ENCODE measurements at regions not wholly inside any gene's neighbourhood (a gene's known extent, or its start where the extent isn't known, plus 50 kb on each side); places are given as distances from the start of the nearest gene placed in this dataset.
A peak's percentile ranks its signal among the peaks of the same experiment; 100 is the strongest.
"Not testable (repeated sequence)": the region's sequence is repeated elsewhere in the genome, so short reads cannot be mapped to it uniquely, and the experiment has no call there.

DNA sequence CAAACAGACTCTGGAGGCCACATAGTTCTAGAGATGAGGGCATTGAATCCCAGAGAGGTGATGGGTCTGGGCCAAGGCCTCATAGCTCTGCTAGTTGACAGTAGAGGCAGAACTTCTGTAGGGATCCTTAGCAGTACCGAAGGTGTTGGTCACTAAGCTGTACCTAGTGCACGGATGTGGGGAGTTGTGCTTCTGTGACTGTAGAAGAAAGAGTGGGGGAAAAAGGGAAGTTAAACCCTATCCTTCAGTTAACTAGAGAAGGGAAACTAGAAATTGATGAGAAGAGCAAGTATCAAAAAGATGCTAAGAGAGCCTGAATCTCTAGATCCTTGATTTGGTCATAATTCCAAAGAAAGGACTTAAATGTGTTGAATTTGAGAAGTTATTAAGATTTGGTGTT, 186.7 kb downstream of the NFKBIZ start:
- DNase-seq (ENCODE audit: low read depth) = no peak

DNA sequence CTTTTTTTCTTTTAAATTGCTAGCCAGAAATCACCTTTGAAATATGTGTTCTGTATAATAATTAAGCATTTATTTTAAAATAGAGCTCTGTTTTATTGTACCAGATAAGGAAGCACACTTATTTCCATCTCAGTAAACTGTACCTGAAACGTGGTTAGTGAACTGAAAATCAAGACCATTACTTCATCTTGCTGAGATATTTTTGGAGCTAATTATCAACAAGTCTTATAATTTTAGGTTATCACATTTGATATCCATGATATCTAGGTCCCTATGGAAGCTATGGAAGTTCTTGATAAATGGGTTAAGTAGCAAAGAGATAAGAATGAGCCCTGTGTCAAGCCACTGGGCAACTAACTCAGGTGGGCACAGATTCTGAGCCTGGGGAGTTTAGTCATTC, 187.2 kb downstream of the NFKBIZ start:
- no peak for DNase-seq (ENCODE audit: low read depth)

DNA sequence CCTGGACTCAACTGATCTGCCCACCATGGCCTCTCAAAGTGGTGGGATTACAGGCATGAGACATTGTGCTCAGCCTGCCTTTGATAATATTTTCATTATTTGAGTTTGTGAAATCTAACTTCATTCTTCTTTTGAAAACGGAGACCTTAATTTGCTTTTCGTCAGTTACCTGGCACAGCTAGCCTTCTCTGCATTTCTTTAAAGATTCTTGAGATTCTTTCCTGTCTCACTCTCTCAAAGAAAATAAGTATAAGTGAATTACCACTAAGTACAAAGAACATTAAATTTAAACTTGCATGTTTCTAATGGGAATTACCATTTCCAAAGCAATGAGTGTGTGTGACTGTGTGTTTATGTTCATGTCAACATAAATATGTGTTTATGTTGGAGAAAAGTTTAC, 187.9 kb downstream of the NFKBIZ start:
- DNase-seq (ENCODE audit: low read depth) = no peak

DNA sequence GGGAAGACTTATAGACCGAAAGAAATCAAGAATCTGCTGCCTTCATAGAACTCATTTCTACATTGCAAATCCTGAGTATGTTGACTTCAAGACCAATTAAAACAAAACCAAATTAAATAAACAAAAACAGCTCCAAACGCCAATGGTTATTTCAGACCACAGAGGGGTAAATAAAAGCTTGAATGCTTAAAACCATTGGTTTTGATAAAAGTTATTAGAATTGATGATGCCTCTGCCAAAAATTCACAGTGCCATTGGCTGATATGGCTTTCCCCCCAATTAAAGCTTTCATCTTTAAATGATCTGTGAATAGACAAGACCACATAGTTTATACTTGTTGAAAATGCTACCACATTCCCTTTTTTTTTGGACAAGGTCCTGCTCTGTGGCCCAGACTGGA, 188.5 kb downstream of the NFKBIZ start:
- no peak for DNase-seq (ENCODE audit: low read depth)

DNA sequence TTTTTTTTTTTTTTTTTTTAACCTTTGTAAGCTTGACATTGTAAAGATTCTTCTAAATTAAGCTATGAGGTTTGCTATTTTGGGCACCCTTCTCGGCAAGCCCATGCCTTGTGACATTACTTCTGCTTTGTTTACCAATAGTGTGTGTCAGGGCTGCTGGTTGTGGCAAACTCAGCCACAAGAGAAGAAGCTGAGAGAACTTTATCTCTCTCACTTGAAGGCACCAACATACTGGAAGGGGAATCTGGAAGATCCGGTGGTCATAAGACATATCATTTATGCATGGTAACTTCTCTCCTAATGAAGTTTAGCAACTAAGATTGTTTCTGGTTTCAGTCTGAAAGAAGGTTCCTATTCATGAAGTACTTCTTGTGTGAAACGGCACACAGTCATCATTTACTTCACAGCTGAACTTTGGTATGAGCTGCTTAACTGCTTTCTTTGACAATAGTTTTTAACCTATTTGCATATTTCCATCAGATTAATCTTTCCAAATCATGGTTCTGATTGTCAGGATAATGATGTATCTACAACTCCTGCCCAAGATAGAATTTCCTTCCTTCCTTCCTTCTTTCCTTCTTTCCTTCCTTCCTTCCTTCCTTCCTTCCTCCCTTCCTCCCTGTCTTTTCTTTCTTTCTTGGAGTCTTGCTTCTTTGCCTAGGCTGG, 189.3 kb downstream of the NFKBIZ start:
- no peak for DNase-seq (ENCODE audit: low read depth)

DNA sequence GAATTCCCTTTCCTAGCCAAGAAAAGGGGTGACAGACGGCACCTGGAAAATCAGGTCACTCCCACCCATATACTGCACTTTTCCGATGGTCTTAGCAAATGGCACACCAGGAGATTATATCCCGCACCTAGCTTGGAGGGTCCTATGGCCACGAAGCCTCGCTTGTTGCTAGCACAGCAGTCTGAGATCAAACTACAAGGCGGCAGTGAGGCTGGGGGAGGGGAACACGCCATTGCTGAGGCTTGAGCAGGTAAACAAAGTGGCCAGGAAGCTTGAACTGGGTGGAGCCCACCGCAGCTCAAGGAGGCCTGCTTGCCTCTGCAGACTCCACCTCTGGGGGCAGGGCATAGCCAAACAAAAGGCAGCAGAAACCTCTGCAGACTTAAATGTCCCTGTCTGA, 190.8 kb downstream of the NFKBIZ start:
- DNase-seq (ENCODE audit: low read depth) = not testable (repeated sequence)

DNA sequence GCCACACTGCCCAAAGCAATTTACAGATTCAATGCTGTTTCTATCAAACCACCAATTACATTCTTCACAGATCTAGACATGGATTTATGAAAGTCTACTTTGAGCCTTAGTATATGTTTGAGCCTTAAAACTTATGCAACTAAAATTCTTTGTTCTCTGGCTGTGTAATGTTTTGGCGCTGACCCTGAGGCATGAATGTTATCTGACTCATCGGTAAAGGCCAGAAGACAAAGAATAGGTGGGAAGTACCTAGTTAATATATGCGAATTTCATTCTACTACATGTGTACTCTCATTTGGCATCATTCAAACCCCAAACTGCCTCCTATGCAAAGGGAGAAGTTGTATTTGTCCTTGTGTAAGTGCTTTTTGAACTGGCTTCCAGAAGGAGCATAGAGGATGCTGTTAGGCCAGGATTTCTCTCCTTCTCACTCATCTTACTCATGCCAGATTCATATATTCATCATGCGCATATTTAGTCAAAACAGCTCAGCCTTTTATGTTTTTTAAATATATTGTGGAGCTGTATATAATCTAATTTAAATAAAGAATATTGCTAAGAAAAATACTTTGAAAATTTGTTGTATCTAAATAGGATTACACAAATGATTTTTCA, 204.2 kb downstream of the NFKBIZ start:
- peak; percentile 72 for DNase-seq (ENCODE audit: low read depth)

DNA sequence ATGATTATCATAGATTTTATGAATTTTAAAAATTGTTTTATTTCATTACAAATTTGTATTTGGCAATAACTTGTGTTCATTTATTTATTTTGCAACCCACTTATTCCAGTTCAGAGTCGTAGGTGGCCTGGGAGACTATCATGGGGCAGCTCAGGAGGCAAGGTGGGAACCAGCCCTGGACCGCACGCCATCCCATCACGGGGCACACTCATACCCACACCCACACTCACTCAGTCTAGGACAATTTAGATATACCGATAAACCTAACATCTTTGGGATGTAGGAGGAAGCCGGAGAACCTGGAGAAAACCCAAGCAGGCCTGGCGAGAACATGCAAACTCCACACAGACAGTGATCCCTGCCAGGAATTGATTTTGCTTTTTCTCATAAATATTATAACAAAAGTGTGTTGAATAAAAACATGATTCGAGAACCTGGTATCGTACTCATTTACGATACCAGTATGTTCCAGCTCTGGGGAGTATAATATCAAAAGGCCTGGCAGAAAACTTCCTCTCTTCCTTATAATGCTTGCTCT, 205.3 kb downstream of the NFKBIZ start:
- DNase-seq (ENCODE audit: low read depth) = no peak

DNA sequence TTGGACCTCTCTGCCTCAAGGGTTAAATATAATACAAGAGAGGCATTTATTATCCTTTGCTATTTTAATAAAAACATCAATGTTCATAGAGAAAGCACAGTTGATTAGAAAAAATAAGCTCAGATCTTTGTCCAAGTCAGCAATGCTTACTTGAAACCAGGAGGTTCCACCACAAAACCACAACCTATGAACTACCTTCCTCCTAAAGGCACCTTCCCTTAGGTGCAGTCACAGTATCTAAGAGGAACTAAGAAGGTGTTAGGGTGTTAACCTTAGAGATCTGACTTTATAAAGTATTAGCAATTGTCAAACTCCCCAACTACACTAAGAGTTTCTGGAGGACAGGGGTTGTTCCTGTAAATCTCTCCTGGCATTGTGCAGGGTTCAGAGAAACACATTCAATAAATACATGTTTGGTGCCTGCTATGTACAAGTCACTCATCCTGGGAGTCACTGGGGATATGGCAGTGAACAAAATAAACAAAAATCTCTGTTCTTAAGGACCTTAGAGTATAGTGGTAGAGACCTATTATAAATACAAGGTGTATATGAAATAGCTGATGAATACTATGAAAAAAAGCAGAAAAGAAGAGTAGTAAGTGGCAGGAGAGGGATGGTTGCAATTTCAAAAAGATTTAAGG, 208.6 kb downstream of the NFKBIZ start:
- DNase-seq (ENCODE audit: low read depth) = no peak

DNA sequence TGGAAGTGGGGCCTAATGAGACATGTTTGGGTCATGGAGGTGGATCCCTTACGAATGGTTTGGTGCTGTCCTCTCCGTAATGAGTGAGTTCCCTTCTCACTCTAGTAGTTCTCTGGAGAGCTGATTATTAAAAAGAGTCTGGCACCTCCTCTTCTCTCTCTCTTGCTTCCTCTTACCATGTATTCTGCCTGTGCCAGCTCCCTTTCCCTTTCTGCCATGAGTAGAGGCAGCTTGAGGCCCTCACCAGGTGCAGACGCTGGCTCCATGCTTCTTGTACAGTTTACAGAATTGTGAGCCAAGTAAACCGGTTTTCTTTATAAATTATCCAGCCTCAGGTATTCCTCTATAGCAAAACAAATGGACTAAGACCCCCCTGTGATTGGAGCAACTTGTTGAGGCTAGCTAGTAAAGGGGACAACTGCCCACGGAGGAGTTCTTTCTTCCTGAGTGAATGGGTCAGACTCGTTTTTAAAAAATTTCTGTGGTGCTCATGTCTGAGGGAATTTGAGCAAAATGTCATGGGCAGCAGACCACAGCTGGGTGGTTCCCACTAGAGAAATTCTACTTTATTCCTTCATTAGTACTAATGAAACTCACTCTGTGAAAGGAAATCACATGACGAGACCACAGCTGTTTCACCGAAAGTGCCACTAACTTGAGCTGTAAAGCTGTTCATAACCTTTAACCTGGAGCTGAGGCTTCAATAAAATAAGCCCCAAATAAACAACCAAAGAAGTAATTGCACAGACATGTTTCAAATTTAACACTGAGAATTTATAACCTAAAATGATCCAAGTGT, 210.0 kb downstream of the NFKBIZ start:
- peak; percentile 25 for DNase-seq (ENCODE audit: low read depth)

DNA sequence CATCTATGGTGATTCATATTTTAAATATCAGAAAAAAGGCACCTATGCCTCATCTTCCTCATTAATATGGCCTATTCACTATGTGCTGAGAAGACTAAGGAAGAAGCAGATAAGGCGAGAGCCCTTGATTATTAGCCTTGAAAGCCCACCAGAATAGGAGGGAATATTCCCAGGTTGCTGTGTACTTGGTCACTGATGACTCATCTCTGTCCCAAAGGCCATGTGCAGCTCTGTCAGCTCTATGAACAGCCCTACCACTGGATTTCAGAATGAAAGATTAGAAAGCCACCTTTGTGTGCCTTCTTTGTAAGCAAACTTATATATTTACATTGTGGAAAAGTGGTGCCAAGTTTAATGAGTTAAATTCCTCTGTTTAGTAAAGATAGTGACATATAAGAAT, 211.5 kb downstream of the NFKBIZ start:
- DNase-seq (ENCODE audit: low read depth) = peak; percentile 38

DNA sequence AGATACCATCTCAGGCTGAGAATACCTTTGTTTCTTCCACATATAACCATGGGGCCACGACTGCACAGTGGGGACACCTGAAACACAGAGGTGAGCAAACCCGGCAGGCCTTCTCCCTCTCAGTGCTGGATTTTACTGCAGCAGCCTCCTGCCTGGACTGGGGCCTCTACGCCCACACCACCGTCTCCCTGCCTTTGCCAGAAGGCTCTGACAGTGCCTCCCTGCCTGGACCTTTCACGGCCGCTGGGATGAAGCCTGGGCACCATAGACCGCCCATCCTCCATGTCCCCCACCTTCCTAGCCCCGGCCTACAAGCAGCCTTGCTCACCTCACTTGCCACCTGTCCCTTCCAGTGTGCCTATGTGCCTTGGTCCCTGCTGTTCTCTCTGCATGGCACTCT, 214.3 kb downstream of the NFKBIZ start:
- DNase-seq (ENCODE audit: low read depth) = no peak

DNA sequence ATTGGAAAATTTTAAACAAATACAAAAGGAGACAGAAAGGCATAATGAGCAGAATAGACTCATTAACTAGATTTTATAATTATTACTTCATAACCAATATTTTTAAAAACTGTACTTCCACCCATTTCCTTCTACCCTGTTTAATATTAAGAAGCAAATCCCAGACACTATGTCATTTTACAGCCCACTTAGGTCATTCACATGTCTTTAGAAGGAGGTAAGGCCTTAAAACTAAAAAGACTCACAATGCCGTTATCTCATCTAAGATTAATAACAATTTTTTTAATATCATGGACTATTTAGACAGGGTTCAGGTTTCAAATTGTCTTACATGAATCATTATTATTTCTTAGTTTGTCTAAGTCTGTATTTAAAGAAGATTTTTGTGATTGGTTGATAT, 217.2 kb downstream of the NFKBIZ start:
- DNase-seq (ENCODE audit: low read depth) = no peak

DNA sequence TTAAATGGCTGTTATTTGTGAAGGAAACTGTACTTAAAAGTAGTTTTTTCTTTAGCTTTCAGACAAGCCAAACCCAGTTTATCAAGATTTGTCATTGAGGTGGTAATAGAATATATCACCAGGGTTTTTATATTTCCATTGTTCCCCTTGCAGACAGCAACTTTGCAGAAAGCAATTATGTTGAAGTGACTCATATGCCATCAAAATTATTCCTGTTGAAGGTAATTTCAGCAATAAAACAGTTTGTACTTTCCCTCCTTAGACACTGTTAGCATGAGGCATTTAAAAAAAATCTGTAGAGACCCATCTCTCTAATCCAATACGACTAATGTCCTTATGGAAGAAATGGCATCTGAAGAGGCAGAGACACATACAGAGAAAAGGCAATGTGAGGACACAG, 219.0 kb downstream of the NFKBIZ start:
- DNase-seq (ENCODE audit: low read depth) = peak; percentile 66

DNA sequence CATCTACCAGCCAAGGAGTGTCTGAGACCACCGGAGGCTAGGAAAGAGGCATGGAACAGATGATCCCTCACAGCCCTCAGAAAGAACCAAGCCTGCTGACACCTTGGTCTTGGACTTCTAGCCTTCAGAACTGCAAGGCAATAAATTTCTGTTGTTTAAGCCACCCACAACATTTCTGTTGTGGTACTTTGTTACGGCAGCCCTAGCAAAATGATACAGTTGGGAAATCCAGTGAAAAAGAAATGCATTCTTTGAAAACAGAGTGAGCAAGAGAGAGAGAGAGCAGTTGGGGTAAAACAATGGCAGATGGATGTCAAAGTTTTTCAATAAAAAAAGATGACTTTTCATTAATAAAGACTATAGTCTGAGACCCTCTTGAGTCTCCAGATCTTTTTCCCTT, 219.4 kb downstream of the NFKBIZ start:
- DNase-seq (ENCODE audit: low read depth) = peak; percentile 6

DNA sequence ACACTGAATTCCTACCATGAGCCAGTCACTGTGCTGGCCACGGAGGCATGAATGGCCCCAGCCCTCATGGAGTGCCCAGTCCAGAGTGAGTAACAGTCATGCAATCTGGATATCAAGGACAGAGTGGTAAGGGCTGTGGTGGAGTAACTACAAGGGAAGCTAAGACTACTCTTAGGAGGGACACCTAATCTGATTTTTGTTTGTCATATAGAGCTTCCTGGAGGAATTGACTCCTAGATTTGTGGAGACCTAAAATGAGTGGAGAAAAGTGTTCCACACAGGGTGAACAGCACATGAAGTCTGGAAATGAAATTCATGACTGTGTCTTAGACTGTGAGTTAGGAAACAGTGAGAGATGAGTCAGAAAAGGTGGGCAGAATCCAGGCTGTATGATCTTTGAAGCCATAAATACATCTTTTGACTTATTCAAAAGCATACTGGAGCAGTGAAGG, 219.9 kb downstream of the NFKBIZ start:
- DNase-seq (ENCODE audit: low read depth) = peak; percentile 88

DNA sequence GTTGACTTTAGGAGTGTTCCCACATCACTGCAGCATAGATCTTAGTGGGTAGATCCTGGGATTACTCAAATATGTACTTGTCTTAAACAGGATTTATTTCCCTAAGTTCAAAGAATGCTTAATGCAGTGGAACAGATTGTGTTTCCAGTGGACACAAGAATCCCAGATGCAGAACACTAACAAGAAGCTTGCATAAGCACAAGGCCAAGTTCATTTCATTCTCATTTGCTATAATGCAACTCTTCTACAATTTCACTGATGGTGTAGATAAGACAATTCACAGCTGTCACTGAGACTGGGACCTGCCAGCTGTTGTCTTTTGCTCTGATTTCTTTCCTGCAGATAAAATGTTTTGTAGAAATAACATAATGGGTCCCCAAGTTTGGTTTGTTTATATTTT, 225.6 kb downstream of the NFKBIZ start:
- peak; percentile 74 for DNase-seq (ENCODE audit: low read depth)

DNA sequence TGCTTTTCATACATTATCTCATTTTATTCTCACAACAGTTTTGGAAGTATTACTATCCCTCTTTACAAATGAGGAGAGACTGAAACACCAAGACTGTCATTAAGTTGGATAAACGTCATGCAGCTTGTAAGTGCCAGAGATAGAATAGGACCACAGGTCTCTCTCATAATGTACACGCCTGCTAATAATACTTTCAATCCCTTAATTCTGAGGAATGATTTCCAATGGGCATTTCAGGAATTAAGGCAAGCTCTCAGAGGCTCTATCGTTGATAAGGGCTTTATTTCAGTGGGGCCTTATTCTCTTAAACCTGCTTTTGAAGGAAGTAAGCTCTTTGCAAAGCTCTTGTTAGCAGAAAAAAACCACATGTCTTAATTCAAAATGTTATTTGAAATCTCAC, 229.1 kb downstream of the NFKBIZ start:
- DNase-seq (ENCODE audit: low read depth) = no peak

DNA sequence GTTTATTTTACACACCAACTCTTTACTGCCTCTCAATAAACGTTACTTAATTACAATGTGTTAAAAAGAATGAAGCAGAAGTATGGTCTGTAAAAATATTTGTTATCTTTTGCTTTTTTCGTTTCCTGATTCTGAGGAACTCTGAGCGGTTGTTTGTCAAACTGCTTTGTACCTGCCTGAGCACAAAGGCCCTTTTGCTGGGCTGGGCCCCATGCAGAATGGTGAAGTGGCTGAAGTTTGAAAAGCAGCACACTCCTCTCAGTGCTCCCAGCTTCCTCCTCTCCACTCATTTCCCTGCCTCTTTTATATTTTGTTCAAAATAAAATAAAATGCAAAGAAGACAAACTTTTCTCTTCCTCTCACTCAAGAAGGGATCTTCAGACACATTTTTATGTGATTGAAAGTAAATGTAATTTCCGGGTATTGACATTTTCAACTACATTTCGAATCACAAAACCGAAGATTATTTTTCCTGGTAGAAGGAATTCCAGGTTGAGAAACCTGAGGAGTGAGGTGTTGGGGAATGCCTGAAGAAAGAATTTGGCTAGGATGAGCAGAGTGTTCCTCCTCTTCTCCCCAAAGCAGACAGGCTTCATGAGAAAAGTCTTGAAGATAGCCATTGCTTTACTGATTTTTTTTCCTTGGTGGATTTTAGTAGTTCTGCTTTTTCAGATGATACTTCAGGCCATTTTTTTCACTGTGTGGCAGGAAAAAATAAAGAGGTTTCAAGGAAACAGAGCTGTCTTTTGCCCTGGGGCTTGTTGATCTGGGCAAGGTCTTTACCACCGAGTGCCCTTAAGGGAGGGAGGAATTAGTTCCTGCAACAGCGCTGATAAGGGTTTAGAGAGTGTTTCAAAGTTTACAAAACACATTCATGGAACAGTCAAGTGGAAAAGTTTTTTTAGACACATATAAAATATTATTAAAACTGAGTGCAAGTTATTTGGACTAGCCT, 229.8 kb downstream of the NFKBIZ start:
- DNase-seq (ENCODE audit: low read depth) = no peak

DNA sequence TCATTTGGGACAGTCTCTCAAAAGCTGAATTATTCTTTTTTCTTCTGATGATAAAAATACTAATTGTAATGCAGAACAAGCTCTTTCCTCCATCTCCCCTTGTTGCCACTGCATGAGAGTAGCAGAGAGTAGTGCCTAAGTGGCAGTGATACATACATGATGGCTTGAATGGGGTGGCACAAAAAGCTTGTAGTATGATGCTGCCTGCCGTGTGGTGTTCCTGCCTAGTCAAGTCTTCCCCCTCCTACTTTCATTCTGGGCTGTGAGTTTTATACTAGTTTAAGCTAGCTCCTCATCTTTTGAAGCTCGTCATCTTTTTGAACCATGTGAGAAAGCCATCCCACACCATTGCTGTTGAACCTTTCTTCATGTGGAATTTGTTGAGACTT, 230.5 kb downstream of the NFKBIZ start:
- no peak for DNase-seq (ENCODE audit: low read depth)
